ENCODE measurements at regions not wholly inside any gene's neighbourhood (a gene's known extent, or its start where the extent isn't known, plus 50 kb on each side); places are given as distances from the start of the nearest gene placed in this dataset.

- WGBS, 4 donors, result 2 to 7% (median 3%) methylated on average over 27 to 40 of the region's 40 CpGs
- peak; percentile 28 to 82 (median 48) for DNase-seq
- intact Hi-C loops (cut with DNase I), result no loop called here
- Histone ChIP-seq H3K27ac (peak overlapping the region in 4 of 5 donors; percentile 18 to 91 (median 60)), H3K9me3 (replicated peaks in 1 of 3) (no peaks in the 10 kb centered on the region), H3K4me1 (replicated peaks in 1 of 2) (peaks cover 7 to 13% of the 10 kb centered on the region in 2 donors), H3K36me3 (replicated peaks in 1 of 2) (no peaks in the 10 kb centered on the region), H3K27me3 (no peaks in the 10 kb centered on the region), H3K4me3 (peak overlapping the region in 2 of 4 donors; percentile 11 to 78)
- TF ChIP-seq POLR2A (IDR thresholded peaks at IDR 0.05) (no peak), CTCF (IDR thresholded peaks at IDR 0.05) (no peak)
Observed at GRCh38 chr3:159763011-159763601, 225.5 kb upstream of the IL12A start.

DNA sequence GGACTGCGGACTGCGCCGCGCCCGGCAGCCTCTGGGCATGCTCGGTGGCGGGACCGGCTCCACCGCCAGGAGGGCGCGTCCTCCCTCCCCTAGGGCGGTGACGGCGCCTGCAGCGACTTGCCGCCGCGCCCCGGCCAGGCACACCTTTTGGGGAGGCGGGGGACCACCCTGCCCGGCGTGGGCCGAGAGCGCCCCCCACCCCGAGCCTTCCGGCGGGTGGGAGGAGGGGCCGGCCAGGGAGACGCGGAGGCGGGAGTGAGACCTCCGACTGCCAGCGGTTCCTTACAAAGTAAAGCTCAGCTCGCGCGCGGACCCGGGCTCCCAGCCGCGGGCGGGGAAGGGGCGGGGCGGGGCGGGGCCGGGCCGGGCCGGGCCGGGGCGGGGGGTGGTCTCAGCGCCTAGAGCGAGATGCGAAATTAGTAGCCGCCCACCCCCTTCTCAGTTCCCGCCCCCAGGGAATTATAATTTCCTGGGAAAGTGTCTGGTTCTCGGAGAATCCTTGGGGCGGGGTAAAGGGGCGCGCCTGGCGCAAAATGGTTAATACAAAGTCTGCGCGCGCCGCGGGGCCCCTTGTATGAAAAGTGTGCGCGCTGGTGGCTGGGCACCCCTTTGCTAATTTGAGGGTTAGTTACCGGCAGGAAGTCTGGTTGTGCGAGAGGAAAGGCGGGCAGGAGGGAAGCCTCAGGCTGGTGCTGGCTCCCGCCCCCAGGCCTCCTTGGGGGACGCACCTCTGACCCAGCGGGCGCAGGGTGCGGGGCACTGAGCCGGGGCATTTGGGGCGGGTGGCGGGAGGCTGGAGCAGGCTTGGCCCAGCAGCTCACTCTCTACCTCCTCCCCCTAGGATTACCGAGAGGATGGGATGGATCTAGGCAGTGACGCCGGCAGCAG is 224.8 kb upstream of the IL12A start:
- H3K4me3 ChIP-seq, result peak overlapping the region in 2 of 4 donors; percentile 37 to 78
- DNase-seq, result peak; percentile 16 to 66 (median 42)
- H3K9me3 ChIP-seq (replicated peaks in 1 of 3), result no peaks in the 10 kb centered on the region
- no peaks in the 10 kb centered on the region for H3K36me3 ChIP-seq (replicated peaks in 1 of 2)
- WGBS, 4 donors, result 1 to 2% (median 1%) methylated on average over 9 to 80 of the region's 80 CpGs
- peak; percentile 16 to 32 for TF ChIP-seq POLR2A (IDR thresholded peaks at IDR 0.05)
- TF ChIP-seq CTCF (IDR thresholded peaks at IDR 0.05), result peak in 3 of 6 experiments; percentile 13 to 48 (median 29)
- peaks cover 7 to 13% of the 10 kb centered on the region in 2 donors for H3K4me1 ChIP-seq (replicated peaks in 1 of 2)
- intact Hi-C loops (cut with DNase I), result no loop called here
- H3K27ac ChIP-seq, result peak overlapping the region in 4 of 5 donors; percentile 36 to 91 (median 70)
- H3K27me3 ChIP-seq, result no peaks in the 10 kb centered on the region

DNA sequence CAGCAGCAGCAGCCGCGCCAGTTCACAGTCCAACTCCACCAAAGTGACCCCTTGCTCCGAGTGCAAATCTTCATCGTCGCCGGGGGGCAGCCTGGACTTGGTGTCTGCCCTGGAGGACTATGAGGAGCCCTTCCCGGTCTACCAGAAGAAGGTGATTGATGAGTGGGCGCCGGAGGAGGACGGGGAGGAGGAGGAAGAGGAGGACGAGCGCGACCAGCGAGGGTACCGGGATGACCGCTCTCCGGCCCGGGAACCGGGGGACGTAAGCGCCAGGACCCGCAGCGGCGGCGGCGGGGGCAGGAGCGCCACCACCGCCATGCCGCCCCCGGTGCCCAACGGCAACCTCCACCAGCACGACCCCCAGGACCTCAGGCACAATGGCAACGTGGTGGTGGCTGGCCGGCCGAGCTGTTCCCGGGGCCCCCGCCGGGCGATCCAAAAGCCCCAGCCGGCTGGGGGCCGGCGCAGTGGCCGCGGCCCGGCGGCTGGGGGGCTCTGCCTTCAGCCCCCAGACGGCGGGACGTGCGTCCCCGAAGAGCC is 224.1 kb upstream of the IL12A start:
- WGBS, 4 donors, result 0 to 1% (median 0%) methylated on average over 8 to 51 of the region's 51 CpGs
- intact Hi-C loops (cut with DNase I), result no loop called here
- H3K4me1 ChIP-seq (replicated peaks in 1 of 2), result peaks cover 7 to 13% of the 10 kb centered on the region in 2 donors

More for the DNA sequence above, 224.1 kb upstream of the IL12A start:
- TF ChIP-seq CTCF (IDR thresholded peaks at IDR 0.05), result no peak
- TF ChIP-seq POLR2A (IDR thresholded peaks at IDR 0.05), result no peak
- Histone ChIP-seq H3K4me3 (peak overlapping the region in 2 of 4 donors; percentile 37 to 78), H3K36me3 (replicated peaks in 1 of 2) (no peaks in the 10 kb centered on the region), H3K9me3 (replicated peaks in 1 of 3) (no peaks in the 10 kb centered on the region), H3K27me3 (no peaks in the 10 kb centered on the region), H3K27ac (peak overlapping the region in 4 of 5 donors; percentile 36 to 91 (median 70))
- DNase-seq, result peak in 2 of 7 donors; percentile 8 to 16

Data from adrenal gland (tissue), 9 donors.